EL (cell line): ENCODE measurements at regions not wholly inside any gene's neighbourhood (a gene's known extent, or its start where the extent isn't known, plus 50 kb on each side); places are given as distances from the start of the nearest gene placed in this dataset.
A peak's percentile ranks its signal among the peaks of the same experiment; 100 is the strongest.

Source experiments
- DNase-seq: peaks from one replicate; pipeline ENCODE4 v3.0.0-alpha.2; 2016

- no peak for DNase-seq
These were observed 494.5 kb upstream of the RAG2 start for GRCh38 chr11:37092487-37092886.

- DNase-seq = no peak
These were observed 491.4 kb upstream of the RAG2 start for GRCh38 chr11:37089439-37089838.

- DNase-seq = no peak
These were observed 490.5 kb upstream of the RAG2 start for GRCh38 chr11:37088573-37088910.

GRCh38 chr11:37087650-37088572, 489.9 kb upstream of the RAG2 start:
- DNase-seq = no peak

GRCh38 chr11:37078521-37078920, 480.5 kb upstream of the RAG2 start:
- no peak for DNase-seq

- no peak for DNase-seq
These were observed 478.8 kb upstream of the RAG2 start for GRCh38 chr11:37076866-37077265.

GRCh38 chr11:37072538-37073055, 474.6 kb upstream of the RAG2 start:
- no peak for DNase-seq

- no peak for DNase-seq
These were observed 452.3 kb upstream of the RAG2 start for GRCh38 chr11:37050311-37050710.

GRCh38 chr11:37040921-37041320, 442.9 kb upstream of the RAG2 start:
- no peak for DNase-seq

- no peak for DNase-seq
These were observed 440.9 kb upstream of the RAG2 start for GRCh38 chr11:37038911-37039310.

GRCh38 chr11:37026741-37027140, 428.7 kb upstream of the RAG2 start:
- no peak for DNase-seq

- DNase-seq = no peak
These were observed 428.3 kb upstream of the RAG2 start for GRCh38 chr11:37026326-37026725.

- DNase-seq = no peak
These were observed 408.5 kb upstream of the RAG2 start for GRCh38 chr11:37006563-37006962.

- DNase-seq = no peak
These were observed 404.8 kb upstream of the RAG2 start for GRCh38 chr11:37002831-37003230.

GRCh38 chr11:36997656-36998055, 399.6 kb upstream of the RAG2 start:
- no peak for DNase-seq

GRCh38 chr11:36996795-36997194, 398.8 kb upstream of the RAG2 start:
- DNase-seq = no peak

GRCh38 chr11:36994208-36994607, 396.2 kb upstream of the RAG2 start:
- DNase-seq = no peak

- no peak for DNase-seq
These were observed 390.5 kb upstream of the RAG2 start for GRCh38 chr11:36988556-36988955.

- no peak for DNase-seq
These were observed 387.5 kb upstream of the RAG2 start for GRCh38 chr11:36985562-36985961.

- no peak for DNase-seq
These were observed 378.7 kb upstream of the RAG2 start for GRCh38 chr11:36976741-36977140.

GRCh38 chr11:36974771-36975170, 376.7 kb upstream of the RAG2 start:
- DNase-seq = no peak

- no peak for DNase-seq
These were observed 355.9 kb upstream of the RAG2 start for GRCh38 chr11:36953976-36954375.

- DNase-seq = no peak
These were observed 350.6 kb upstream of the RAG2 start for GRCh38 chr11:36948460-36949127.

- peak; percentile 1 for DNase-seq
These were observed 347.3 kb upstream of the RAG2 start for GRCh38 chr11:36945384-36945783.
